GM18505 (cell line): ENCODE measurements at regions not wholly inside any gene's neighbourhood (a gene's known extent, or its start where the extent isn't known, plus 50 kb on each side); places are given as distances from the start of the nearest gene placed in this dataset.

Experiments used
- ATAC-seq: cut with Tn5 transposase; IDR thresholded peaks from one replicate; pipeline ENCODE4 v1.9.1; 2021; ENCODE audit not compliant: unreplicated experiment
- POLR2A ChIP-seq: IDR thresholded peaks from 4 replicates; pipeline ENCODE4 v1.6.1; 2011; ENCODE audit warnings: borderline replicate concordance; ENCODE audit not compliant: insufficient read depth, insufficient read length; ENCODE audit errors: extremely low read depth

DNA sequence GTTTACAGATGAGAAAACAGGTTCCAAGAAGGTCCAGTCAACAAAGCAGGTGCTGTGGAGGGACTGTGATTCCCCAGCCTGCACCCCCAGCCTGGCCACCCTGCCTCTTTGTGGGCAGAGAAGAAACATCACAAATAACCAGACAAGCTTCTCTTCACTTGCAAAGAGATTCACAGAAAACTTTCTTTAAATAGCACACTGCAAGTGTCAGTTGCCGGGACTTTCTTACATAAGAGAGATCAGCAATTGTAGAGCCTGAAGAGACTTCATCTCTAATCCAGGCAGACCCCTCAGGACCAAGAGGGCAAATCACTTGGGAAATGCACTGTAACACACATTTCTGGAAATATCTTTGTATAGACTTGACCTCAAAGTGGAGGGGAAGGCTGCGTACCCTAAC is 207.9 kb upstream of the CHRNA7 start:
- ATAC-seq: no peak
- no peak for TF ChIP-seq POLR2A

DNA sequence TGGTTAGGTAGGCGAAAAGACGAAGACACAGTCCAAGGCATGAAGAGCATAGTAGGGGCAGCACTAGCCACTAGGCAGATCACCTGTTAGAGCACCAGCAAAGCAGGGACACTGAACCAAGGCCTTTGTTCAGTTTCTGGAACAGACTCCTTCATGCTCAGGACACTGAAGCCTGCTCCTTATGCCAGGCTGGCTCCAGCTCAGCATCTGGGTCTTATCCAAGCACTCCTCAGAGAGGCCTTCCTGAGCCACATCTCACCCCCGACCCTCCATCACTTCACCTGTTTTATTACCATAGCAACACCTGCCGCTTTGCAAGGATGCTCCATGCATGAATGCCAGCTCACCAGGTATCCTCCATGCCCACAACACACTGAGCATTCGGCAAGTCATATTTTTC is 206.3 kb upstream of the CHRNA7 start:
- ATAC-seq: no peak
- TF ChIP-seq POLR2A: no peak

DNA sequence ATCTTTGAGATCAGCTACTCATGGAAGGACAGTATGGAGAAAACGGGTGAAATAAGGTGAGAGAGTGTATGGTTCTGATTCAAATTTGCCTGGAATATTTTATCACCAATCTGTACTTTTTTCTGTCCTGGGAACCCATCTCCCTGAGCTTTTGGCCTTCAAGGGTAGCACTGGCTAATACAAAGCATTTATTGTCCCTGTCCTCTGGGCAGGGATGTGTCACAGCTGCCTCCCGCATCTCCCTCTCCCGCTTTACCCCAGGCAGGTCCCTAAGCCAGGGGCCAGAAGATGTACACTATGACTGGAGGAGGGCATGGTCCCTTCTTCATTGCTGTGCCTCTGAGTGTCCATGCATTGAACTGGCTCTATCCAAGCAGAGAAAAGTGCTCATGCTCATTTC is 201.7 kb upstream of the CHRNA7 start:
- TF ChIP-seq POLR2A: no peak
- ATAC-seq: no peak

DNA sequence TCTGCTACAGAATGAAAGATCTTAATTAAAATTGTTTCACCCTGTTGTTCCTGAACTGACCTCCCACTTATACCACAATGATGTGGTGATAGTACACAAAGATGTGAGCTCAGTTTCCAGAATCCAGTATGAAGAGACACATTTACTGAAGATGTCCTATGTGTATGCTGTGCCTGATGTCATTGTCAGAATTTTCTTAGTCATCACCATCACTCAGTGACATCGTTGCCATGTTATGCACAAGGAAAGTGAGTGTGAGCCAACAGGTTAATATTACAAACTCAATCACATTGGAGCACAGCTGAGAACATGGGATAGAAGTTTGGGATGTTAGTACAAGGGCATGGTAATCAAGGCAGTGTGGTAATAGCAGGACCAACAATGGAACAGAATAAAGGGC is 199.7 kb upstream of the CHRNA7 start:
- no peak for ATAC-seq
- no peak for TF ChIP-seq POLR2A

DNA sequence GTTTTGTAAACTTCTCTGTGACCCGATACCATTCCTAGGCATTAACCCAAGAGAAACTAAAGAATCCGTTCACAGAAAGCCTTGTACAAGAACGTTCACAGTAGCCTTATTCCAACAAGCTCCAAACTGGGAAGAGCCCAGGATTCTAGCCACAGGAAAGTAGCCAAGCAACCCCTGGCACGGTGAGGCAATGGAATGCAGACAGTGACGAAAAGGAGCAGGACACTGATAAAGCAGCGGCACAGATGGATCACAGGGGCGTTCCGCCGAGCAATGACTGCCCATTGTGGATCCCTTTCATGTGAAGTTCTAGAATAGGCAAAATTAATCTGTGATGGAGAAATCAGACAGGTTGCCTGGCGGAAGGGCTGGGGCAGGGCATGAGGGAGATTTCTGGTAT is 198.7 kb upstream of the CHRNA7 start:
- no peak for ATAC-seq
- TF ChIP-seq POLR2A: no peak

DNA sequence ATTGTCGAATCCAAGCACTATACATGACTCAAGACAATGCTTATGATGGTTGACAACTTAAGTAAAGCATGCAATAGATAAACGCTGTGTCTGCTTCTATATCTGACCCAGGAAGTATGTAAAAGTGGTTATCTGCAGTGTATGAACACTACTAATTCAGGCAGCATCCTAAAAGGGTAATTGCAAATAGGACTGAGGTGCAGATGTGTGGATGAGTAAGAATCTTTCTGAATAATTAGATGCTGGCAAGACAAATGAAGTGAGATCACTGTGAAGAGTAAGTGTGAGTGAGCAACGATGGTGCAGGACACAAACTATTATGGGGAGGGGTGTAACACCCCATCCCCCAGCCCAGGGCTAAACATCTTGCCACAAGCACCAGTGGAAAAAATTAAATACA is 195.7 kb upstream of the CHRNA7 start:
- no peak for TF ChIP-seq POLR2A
- ATAC-seq: no peak

DNA sequence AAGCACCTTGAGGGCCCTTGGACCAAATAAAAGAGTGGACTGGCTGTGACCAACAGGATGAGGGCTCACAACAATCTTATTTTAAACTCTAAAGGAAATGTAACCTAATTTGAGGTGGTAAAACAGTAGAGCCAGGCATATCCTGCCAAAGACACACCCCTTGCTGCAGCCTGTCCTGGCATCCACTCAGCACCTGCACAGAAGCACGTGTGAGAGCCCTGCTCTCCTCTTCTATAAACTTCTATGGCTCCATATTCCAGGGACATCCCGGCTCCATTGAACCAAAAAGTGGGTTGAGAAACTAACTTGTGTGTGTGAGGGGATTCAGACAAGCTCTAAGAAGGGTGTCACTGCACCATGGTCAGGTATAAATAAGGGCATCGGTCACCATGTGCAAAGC is 190.9 kb upstream of the CHRNA7 start:
- no peak for ATAC-seq
- TF ChIP-seq POLR2A: no peak

DNA sequence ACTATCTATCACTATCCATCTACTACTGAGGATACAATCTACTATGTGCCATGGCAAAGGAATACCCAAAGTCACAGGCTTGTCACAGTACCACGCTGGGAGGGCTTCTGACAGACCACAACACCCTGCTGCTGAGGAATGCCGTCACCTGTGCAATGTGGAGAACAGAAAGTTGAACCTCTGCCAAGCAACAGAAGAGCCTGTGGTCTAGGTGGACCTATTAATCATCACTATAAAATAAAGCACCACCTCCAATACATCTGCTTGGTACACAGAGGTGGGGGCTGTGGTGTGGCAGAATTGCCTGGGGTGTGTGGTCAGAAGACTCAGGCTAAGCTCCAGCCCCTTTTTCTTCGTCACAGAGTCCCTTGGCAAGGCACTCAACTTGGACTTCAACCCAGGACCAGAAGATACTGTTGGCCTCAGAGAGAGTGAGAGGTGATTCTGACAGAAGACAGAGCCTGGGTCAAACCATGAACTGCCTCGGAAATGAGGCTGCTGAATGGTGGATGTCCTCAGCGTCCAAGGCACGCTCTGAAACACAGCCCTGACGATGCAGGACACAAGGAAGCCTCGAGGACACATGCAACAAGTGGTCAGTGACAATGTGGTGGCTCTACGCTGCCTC is 189.4 kb upstream of the CHRNA7 start:
- no peak for TF ChIP-seq POLR2A
- ATAC-seq: no peak

DNA sequence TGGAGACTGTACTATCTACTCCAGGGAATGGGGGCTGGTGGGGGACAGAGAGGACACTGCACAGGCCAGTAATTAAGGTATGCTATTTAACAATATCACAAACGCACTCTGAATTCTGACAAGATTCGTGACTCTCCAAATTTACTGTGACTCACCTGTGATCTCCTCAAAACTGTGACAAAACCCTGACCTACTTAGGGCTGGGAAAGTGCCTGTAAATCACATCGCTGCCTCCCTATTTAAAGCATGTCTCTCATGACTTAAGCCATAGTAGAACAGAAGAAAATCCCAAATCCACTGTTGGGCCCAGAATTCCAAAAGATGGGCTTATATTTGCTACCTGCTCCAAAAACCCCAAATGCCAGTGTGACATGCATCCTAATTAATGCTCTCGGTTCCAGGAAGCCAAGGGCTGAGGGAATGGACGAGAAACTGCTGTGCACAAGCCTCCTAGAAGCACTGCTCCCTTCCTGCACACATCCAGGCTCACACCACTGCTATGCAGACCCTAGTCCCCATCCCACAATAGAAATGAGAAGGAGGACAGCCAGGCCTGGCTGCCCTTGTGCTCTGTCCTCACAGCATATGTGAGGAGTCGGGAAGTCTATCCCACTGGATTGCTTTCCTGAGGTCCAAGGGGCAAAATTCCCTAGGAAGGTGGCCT is 187.7 kb upstream of the CHRNA7 start:
- no peak for TF ChIP-seq POLR2A

DNA sequence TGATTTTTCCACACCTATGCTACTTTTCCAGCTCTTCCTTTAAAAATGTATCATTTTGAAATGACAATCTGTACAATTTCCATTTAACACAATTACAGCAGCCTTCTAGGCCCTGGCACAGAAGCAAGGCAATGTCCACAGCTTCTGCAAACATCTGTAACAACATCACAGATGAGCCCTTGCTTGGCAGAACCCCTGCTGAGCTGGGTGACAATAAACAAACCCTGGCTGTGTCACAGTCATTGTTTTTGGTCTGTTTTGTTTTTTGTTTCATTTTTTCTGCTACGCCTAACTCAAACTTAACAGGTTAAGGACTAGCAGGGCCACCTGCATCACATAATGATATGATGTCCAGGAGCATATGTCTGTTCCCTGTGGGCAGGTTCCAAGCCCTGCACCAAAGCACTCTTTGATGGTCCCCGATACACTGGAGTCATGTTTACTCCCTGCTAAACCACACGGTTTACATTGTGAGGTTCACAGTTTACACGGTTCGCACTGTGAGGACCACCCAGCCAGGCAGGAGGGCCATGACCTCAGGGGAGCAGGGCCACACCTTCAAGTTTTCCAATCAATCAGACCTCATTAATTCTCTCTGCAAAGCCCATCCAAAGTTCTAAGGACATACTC is 186.8 kb upstream of the CHRNA7 start:
- TF ChIP-seq POLR2A: no peak
- ATAC-seq: no peak

More for the DNA sequence above, 187.7 kb upstream of the CHRNA7 start:
- no peak for ATAC-seq

DNA sequence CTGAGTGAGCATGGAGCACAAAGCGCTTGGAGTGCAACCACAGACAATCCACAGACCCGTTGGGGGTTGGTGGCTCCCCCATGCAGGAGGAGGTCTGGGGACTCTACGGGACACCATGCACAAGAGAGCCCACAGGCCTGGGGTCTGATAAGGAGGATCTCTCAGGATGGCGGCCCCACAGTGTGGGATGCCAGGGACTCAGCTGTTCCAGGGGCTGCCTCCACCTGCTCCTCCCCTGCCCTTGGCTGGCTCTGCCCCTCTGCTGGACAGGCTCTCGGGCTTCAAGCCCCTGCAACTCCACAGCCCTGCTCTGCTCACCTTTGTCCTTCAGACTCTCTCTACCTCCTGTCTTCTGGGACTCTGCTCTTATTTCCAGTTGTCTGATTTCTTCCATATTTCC is 184.5 kb upstream of the CHRNA7 start:
- TF ChIP-seq POLR2A: no peak
- ATAC-seq: no peak

DNA sequence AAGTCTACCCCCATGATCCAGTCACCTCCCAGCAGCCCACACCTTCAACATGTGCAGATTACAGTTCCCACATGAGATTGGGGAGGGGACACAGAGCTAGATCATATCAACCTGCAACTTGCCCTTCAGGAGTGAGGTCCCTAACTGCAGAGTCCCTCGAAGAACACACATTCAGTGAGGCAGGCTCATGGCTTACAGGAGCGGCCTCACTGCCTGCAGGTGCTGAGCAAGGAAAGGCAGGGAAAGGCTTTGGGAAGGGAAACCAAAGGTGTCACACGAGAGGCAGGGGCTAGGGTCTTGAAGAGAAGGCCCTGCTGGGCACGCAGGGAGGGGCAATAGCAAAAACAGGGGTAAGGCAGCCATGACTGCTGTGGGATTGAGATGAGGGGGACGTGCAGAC is 182.4 kb upstream of the CHRNA7 start:
- ATAC-seq: no peak
- TF ChIP-seq POLR2A: no peak

DNA sequence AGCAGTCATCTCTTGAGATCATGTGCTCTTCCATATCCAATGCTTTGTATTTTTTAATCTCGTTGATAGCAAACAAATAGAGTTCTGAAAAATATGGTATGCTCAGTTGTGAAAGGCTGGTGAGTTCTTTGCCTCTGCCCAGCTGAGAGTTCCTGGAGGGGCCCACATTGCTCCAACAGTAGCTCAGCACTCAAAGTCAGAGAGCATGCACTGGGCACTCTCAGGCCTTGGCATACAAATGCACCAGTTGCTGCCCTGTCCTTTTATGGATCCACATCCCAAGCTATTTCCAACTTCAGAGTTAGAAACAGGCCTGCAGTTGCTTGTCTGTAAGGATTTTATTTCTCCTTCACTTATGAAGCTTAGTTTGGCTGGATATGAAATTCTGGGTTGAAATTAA is 181.7 kb upstream of the CHRNA7 start:
- no peak for ATAC-seq
- no peak for TF ChIP-seq POLR2A
